Mucosa of rectum (tissue), 2 donors: ENCODE measurements at regions not wholly inside any gene's neighbourhood (a gene's known extent, or its start where the extent isn't known, plus 50 kb on each side); places are given as distances from the start of the nearest gene placed in this dataset.
"Not testable (repeated sequence)": the region's sequence is repeated elsewhere in the genome, so short reads cannot be mapped to it uniquely, and the experiment has no call there.

ENCODE experiments used
- H3K27ac ChIP-seq, 2 donors: one replicate each; pipeline ENCODE4 v1.7.0; 2013; ENCODE audit warnings: inconsistent platforms in 2 of 2, low read depth in 2 of 2, low read length in 2 of 2
- H3K27me3 ChIP-seq, 2 donors: one replicate each; pipeline ENCODE4 v1.7.0; 2013; ENCODE audit warnings: low read length in 2 of 2; ENCODE audit not compliant: control insufficient read depth in 2 of 2, insufficient read depth in 2 of 2
- H3K36me3 ChIP-seq, 2 donors: one replicate each; pipeline ENCODE4 v1.7.0; 2013; ENCODE audit warnings: low read length in 2 of 2; ENCODE audit not compliant: control insufficient read depth in 2 of 2, insufficient read depth in 2 of 2
- H3K4me1 ChIP-seq, 2 donors: one replicate each; pipeline ENCODE4 v1.7.0; 2013; ENCODE audit warnings: low read length in 2 of 2, mild to moderate bottlenecking in 1 of 2; ENCODE audit not compliant: control insufficient read depth in 2 of 2, insufficient read depth in 2 of 2
- H3K4me3 ChIP-seq, 2 donors: one replicate each; pipeline ENCODE4 v1.7.0; 2013; ENCODE audit warnings: low read length in 2 of 2
- H3K9ac ChIP-seq, 2 donors: one replicate each; pipeline ENCODE4 v1.7.0; 2013; ENCODE audit warnings: low read length in 2 of 2, low read depth in 1 of 2, mild to moderate bottlenecking in 1 of 2
- H3K9me3 ChIP-seq, 2 donors: one replicate each; pipeline ENCODE4 v1.7.0; 2013; ENCODE audit warnings: low read length in 2 of 2; ENCODE audit not compliant: control insufficient read depth in 2 of 2
- donor health status: healthy.
- donor health status: Normal muscosa, but diverticular disease.

DNA sequence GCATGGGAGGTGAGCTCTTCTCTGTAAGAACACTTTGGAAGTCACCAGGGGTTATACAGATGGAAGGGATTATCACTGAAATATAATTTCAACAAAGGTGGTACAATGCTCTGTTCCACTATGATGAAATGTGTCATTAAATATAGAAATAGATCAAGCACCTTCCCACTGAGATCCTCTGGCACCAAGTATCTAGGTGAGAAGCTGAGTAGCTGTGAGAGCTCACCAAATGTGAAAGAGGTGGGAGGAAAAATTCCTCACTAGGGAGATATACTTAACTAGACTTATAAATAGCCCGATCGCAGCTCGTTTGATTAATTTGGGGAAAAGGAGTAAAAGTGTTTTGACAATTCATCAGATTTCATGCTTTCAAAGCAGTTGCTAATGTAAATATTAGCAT, 247.6 kb downstream of the SMAD2 start:
- H3K4me1 ChIP-seq: no peaks in the 10 kb centered on the region
- no peaks in the 10 kb centered on the region for H3K9me3 ChIP-seq
- no peaks in the 10 kb centered on the region for H3K27me3 ChIP-seq
- H3K36me3 ChIP-seq: no peaks in the 10 kb centered on the region
- no peak overlapping the region for H3K4me3 ChIP-seq
- H3K9ac ChIP-seq: no peak overlapping the region
- no peak overlapping the region for H3K27ac ChIP-seq

DNA sequence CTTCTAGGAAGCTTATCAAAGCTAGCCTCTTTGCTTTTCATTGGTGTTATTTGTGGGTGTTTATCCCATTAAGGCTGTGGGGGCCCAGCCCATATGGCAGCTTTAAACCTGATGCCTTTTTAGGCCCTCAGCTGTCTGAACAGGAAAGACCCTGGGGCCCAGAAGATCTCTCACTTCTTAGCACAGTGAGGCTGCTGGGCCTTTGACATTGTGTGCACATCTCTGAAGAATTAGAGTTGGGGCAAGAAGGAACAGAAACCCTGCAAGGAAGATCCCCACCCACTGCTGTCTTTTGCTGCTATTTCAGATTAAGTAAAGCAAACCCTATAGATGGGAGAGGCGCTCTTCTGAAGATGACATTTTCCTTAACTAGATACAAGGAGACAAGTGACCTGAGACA, 250.0 kb downstream of the SMAD2 start:
- Histone ChIP-seq H3K36me3 (no peaks in the 10 kb centered on the region), H3K4me3 (no peak overlapping the region), H3K27me3 (no peaks in the 10 kb centered on the region), H3K9ac (no peak overlapping the region), H3K4me1 (no peaks in the 10 kb centered on the region), H3K27ac (no peak overlapping the region), H3K9me3 (no peaks in the 10 kb centered on the region)

GRCh38 chr18:47679864-47680263, 250.6 kb downstream of the SMAD2 start:
- Histone ChIP-seq H3K36me3 (no peaks in the 10 kb centered on the region), H3K9ac (no peak overlapping the region), H3K27me3 (no peaks in the 10 kb centered on the region), H3K9me3 (no peaks in the 10 kb centered on the region), H3K27ac (no peak overlapping the region), H3K4me1 (no peaks in the 10 kb centered on the region), H3K4me3 (no peak overlapping the region)

DNA sequence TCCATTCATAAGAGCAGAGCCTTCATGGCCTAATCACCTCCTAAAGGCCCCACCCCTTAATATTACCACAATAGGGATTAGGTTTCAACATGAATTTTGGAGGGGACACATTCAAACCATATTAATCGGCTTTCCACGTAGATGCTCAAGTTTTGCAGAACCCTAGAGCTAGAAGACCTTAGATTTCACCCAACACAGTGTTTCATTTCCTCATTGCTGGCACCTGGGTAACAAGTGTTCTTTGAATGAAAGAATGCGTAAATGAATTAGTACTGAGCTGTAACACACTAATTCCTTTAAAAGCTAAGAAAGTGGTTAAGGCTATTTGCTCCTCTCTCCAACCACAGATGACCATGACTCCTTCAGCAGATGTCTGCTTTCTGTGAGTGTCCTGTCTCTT, 252.5 kb downstream of the SMAD2 start:
- Histone ChIP-seq H3K27me3 (no peaks in the 10 kb centered on the region), H3K4me3 (no peak overlapping the region), H3K9me3 (no peaks in the 10 kb centered on the region), H3K4me1 (no peaks in the 10 kb centered on the region), H3K36me3 (no peaks in the 10 kb centered on the region), H3K9ac (no peak overlapping the region), H3K27ac (no peak overlapping the region)

DNA sequence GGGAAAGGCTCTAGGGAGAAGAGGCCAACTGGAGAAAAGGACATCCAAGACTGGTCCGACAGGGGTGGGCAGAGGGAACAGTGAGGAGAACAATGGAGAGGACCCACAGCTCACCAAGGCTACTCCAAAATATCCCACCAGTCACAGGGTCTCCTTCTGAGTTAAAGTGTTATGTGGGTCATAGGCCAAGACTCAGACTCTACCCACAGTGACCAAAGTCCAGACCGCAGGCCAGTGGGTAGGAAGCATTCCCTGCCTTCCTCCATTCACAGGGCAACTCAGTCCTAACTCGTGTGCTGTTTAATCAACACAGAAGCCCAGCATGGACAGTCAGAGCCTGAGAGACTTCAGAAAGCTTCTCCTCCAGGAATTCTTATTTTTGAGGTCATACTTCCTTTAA, 260.6 kb downstream of the SMAD2 start:
- Histone ChIP-seq H3K4me1 (no peaks in the 10 kb centered on the region), H3K4me3 (no peak overlapping the region), H3K9me3 (no peaks in the 10 kb centered on the region), H3K27ac (no peak overlapping the region), H3K36me3 (no peaks in the 10 kb centered on the region), H3K27me3 (no peaks in the 10 kb centered on the region), H3K9ac (no peak overlapping the region)

GRCh38 chr18:47658498-47658897, 272.0 kb downstream of the SMAD2 start:
- Histone ChIP-seq H3K4me3 (no peak overlapping the region), H3K4me1 (no peaks in the 10 kb centered on the region), H3K27ac (no peak overlapping the region), H3K27me3 (no peaks in the 10 kb centered on the region), H3K9me3 (no peaks in the 10 kb centered on the region), H3K9ac (no peak overlapping the region), H3K36me3 (no peaks in the 10 kb centered on the region)

GRCh38 chr18:47654988-47655387, 275.5 kb downstream of the SMAD2 start:
- no peaks in the 10 kb centered on the region for H3K4me1 ChIP-seq
- no peaks in the 10 kb centered on the region for H3K9me3 ChIP-seq
- H3K36me3 ChIP-seq: no peaks in the 10 kb centered on the region
- no peaks in the 10 kb centered on the region for H3K27me3 ChIP-seq
- no peak overlapping the region for H3K27ac ChIP-seq
- H3K4me3 ChIP-seq: no peak overlapping the region
- H3K9ac ChIP-seq: no peak overlapping the region

GRCh38 chr18:47644896-47645295, 285.6 kb downstream of the SMAD2 start:
- Histone ChIP-seq H3K4me3 (no peak overlapping the region), H3K36me3 (no peaks in the 10 kb centered on the region)

DNA sequence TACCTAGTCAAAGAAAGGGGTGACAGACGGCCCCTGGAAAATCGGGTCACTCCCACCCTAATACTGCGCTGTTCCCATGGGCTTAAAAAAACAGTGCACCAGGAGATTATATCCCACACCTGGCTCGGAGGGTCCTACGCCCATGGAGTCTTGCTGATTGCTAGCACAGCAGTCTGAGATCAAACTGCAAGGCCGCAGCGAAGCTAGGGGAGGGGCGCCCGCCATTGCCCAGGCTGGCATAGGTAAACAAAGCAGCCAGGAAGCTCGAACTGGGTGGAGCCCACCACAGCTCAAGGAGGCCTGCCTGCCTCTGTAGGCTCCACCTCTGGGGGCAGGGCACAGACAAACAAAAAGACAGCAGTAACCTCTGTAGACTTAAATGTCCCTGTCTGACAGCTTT, 292.9 kb downstream of the SMAD2 start:
- not testable (repeated sequence) for H3K27ac ChIP-seq, H3K9ac ChIP-seq, H3K27me3 ChIP-seq, H3K4me3 ChIP-seq, H3K4me1 ChIP-seq, H3K36me3 ChIP-seq, H3K9me3 ChIP-seq

More at GRCh38 chr18:47644896-47645295, 285.6 kb downstream of the SMAD2 start:
- Histone ChIP-seq H3K9me3 (no peaks in the 10 kb centered on the region), H3K27ac (no peak overlapping the region), H3K9ac (no peak overlapping the region), H3K4me1 (no peaks in the 10 kb centered on the region), H3K27me3 (no peaks in the 10 kb centered on the region)

GRCh38 chr18:47635416-47635815, 295.0 kb downstream of the SMAD2 start:
- Histone ChIP-seq H3K4me1 (no peaks in the 10 kb centered on the region), H3K27ac (no peak overlapping the region), H3K36me3 (no peaks in the 10 kb centered on the region), H3K9ac (no peak overlapping the region), H3K27me3 (no peaks in the 10 kb centered on the region), H3K9me3 (no peaks in the 10 kb centered on the region), H3K4me3 (no peak overlapping the region)

DNA sequence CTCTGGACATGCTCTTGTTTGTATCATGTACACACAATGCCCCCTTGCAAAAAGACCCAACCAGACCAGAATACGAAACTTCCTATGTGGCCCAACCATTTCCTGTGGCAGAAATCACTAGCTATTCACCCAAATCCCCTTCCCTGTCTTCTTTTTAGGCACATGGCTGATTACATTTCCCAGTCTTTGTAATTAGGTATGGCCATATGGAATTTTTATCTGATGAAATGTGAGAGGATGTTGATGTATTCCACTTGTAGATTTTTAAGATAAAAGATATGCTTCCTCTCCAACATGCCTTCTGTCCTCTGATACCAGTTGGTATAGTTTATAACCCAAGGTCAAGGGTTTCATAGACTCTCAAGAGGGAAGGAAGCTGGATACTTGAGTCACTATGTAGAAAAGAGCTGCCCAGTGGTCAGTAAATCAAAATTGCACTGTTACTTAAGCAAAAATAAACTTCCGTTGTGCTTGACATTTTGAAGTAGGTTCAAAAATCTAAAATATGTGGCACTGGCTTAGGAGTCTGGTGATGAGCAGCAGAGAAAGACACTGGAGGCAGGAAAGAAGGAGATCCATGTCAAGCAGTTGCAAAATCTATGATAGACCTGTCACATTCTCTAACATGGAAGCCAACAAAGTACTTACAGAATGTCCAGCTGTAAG, 297.4 kb downstream of the SMAD2 start:
- no peaks in the 10 kb centered on the region for H3K36me3 ChIP-seq
- no peaks in the 10 kb centered on the region for H3K27me3 ChIP-seq
- H3K9me3 ChIP-seq: no peaks in the 10 kb centered on the region
- H3K9ac ChIP-seq: no peak overlapping the region
- H3K4me1 ChIP-seq: no peaks in the 10 kb centered on the region
- H3K4me3 ChIP-seq: no peak overlapping the region
- no peak overlapping the region for H3K27ac ChIP-seq
